Skeletal muscle tissue (tissue), 3 donors: ENCODE measurements at regions not wholly inside any gene's neighbourhood (a gene's known extent, or its start where the extent isn't known, plus 50 kb on each side); places are given as distances from the start of the nearest gene placed in this dataset.
"Not testable (repeated sequence)": the region's sequence is repeated elsewhere in the genome, so short reads cannot be mapped to it uniquely, and the experiment has no call there.

Experiments
- H3K27ac ChIP-seq: one replicate; pipeline ENCODE4 v1.7.0; 2013; ENCODE audit warnings: mild to moderate bottlenecking, low read depth, low read length, inconsistent platforms
- H3K27me3 ChIP-seq, 3 donors: one replicate each; pipeline ENCODE4 v1.7.0; 2013; ENCODE audit warnings: low read length in 3 of 3; ENCODE audit not compliant: control insufficient read depth in 3 of 3, insufficient read depth in 3 of 3
- H3K36me3 ChIP-seq, 3 donors: one replicate each; pipeline ENCODE4 v1.7.0; 2013; ENCODE audit warnings: low read length in 3 of 3; ENCODE audit not compliant: control insufficient read depth in 3 of 3, insufficient read depth in 3 of 3
- H3K4me1 ChIP-seq, 3 donors: one replicate each; pipeline ENCODE4 v1.7.0; 2013; ENCODE audit warnings: low read length in 3 of 3, mild to moderate bottlenecking in 3 of 3; ENCODE audit not compliant: control insufficient read depth in 3 of 3, insufficient read depth in 3 of 3
- H3K4me3 ChIP-seq, 3 donors: one replicate each; pipeline ENCODE4 v1.7.0; 2013; ENCODE audit warnings: low read length in 3 of 3
- H3K9ac ChIP-seq, 3 donors: one replicate each; pipeline ENCODE4 v1.7.0; 2013; ENCODE audit warnings: low read length in 3 of 3, mild to moderate bottlenecking in 3 of 3, moderate library complexity in 2 of 3, low read depth in 1 of 3
- H3K9me3 ChIP-seq, 3 donors: one replicate each; pipeline ENCODE4 v1.7.0; 2013; ENCODE audit warnings: low read length in 3 of 3; ENCODE audit not compliant: control insufficient read depth in 3 of 3
- donor health status: Osteomylitis.

DNA sequence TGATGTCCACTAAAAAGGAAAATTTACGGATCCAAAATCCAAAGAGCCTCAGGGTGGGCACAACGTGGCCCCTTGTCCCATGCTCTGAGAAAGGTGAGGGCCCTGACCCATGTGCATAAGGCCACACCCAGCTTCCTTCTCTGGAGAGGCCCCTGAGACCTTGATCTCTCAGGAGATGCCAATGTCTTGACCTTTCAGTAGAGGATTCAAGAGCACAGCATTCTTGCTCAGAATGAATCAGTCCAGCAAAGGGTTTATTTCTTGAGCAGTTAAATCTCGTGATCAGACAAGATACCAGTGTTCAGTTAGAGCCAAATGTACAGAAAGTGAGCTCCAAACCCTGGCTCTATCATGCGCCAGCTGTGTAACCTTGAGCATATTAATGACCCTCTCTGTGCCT is 115.9 kb upstream of the DAPK1 start:
- Histone ChIP-seq H3K27me3 (no peaks in the 10 kb centered on the region), H3K36me3 (no peaks in the 10 kb centered on the region), H3K27ac (no peak overlapping the region), H3K4me1 (peaks cover 0 to 6% (median 5%) of the 10 kb centered on the region in 3 donors), H3K9me3 (no peaks in the 10 kb centered on the region), H3K4me3 (no peak overlapping the region), H3K9ac (no peak overlapping the region)

DNA sequence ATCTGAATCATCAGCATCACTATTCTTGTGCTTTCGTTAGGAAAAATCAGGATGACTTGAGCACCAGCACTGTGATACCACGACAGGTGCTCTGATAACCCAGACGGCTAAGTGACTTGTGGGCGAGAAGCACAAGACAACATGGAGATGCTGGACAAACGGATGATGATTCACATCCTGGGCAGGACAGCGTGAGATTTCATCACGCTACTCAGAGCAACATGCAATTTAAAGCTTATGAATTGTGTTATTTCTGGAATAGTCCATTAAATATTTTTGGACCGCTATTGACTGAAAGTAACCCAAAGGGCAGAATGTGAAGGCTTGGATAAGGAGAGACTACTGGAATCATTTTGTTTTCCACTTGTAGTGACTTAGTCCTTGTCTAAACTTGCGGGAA is 114.8 kb upstream of the DAPK1 start:
- H3K9ac ChIP-seq = no peak overlapping the region

DNA sequence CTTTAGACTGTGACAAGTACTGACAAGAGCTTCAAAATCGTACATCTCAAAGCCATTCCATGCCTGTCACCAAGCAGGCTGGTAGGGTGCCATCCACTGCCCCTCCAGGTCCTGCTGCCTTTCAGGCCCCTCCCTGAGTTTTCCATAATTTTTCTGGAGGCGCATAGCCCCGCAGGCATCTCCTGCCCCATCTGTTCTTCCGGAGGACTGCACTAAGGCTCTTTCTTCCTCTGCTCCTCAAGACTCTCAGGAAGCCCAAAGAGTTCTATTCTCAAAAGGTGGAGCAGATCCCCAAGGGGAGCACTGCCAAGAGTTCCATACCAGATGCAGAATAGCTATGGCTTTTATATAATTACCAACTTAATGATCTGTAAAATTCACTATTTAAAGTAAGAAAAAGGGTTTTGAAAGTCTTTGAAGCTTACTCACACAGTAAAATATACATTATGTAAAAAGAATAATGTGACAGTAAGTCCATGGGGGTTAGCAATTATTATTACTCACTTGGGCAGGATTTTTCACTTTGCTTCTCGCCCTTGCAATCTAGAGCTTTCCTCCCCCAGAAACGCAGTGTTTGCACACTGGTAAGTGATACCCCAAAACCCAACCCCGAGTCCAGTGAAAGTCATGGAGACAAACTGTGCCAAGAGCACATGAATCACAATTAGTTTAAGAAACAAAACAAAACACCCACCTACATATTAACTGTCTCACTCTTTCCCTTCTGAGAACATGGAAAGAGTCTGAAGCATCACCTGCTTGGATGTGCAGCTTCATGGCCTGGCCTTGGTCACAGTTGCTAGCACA is 114.1 kb upstream of the DAPK1 start:
- no peak overlapping the region for H3K9ac ChIP-seq
- no peaks in the 10 kb centered on the region for H3K36me3 ChIP-seq
- H3K4me3 ChIP-seq = no peak overlapping the region
- H3K27me3 ChIP-seq = peaks cover 0 to 3% (median 0%) of the 10 kb centered on the region in 3 donors
- peaks cover 0 to 6% (median 5%) of the 10 kb centered on the region in 3 donors for H3K4me1 ChIP-seq
- no peak overlapping the region for H3K27ac ChIP-seq
- no peaks in the 10 kb centered on the region for H3K9me3 ChIP-seq

More for the DNA sequence above, 114.8 kb upstream of the DAPK1 start:
- peaks cover 0 to 6% (median 5%) of the 10 kb centered on the region in 3 donors for H3K4me1 ChIP-seq
- no peak overlapping the region for H3K4me3 ChIP-seq
- no peaks in the 10 kb centered on the region for H3K36me3 ChIP-seq
- no peak overlapping the region for H3K27ac ChIP-seq
- H3K9me3 ChIP-seq = no peaks in the 10 kb centered on the region
- H3K27me3 ChIP-seq = peaks cover 0 to 3% (median 0%) of the 10 kb centered on the region in 3 donors

DNA sequence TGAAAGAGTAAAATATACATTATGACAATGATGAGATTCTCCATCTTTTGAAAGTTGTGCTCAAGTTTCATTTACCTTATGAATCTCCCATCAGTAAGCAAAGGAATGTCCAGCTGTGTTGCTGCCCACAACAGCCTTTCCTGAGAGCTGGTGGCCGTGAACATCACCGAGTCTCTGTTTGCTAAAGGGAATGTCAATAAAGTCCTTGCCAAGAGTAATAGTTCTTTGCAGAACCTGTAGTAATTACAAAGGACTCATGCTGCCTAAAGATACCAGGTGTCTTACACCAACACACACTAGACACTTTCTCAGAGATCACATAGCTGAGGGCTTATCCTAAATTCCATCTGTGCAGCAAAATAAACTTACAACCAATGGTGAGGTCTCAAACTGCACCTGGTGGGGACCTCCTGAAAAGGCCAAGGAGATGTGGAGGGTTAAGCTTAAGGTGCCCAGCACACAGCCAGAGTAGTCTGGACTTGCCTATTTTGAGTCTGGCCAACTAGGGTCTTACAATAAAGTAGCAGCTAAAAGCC is 111.1 kb upstream of the DAPK1 start:
- peaks cover 0 to 6% (median 4%) of the 10 kb centered on the region in 3 donors for H3K4me1 ChIP-seq
- H3K9me3 ChIP-seq = no peaks in the 10 kb centered on the region
- no peak overlapping the region for H3K27ac ChIP-seq
- no peak overlapping the region for H3K9ac ChIP-seq
- no peak overlapping the region for H3K4me3 ChIP-seq
- no peaks in the 10 kb centered on the region for H3K36me3 ChIP-seq
- H3K27me3 ChIP-seq = peaks cover 0 to 3% (median 0%) of the 10 kb centered on the region in 3 donors

DNA sequence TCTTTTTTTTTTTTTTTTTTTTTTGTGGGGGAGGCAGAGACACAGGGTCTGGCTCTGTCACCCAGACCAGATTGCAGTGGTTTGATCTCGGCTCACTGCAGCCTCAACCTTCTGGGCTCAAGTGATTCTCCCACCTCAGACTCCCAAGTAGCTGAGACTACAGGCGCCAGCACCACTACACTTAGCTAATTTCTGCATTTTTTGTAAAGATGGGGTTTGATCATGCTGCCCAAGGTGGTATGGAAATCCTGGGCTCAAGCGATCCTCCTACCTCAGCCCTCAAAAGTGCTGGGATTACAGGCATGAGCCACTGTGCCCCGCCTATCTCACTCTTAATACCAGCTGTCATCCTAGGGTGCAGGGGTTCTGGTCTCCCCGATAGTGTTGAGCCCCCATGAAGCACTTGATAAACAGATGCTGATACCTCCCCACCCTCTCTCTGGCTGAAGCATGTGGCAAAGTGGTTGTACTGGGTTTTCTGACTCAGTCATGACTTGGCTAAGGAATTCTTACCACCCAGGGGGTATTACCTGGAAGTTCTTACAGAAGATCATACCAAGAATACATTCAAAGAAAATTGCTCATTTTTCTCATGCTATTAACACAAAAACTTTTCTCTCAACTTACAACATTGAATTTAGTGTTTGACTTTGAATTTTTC is 110.2 kb upstream of the DAPK1 start:
- Histone ChIP-seq H3K27ac (no peak overlapping the region), H3K4me3 (no peak overlapping the region), H3K4me1 (peaks cover 0 to 3% (median 0%) of the 10 kb centered on the region in 3 donors), H3K27me3 (peaks cover 0 to 3% (median 0%) of the 10 kb centered on the region in 3 donors), H3K9me3 (no peaks in the 10 kb centered on the region), H3K36me3 (no peaks in the 10 kb centered on the region), H3K9ac (no peak overlapping the region)

DNA sequence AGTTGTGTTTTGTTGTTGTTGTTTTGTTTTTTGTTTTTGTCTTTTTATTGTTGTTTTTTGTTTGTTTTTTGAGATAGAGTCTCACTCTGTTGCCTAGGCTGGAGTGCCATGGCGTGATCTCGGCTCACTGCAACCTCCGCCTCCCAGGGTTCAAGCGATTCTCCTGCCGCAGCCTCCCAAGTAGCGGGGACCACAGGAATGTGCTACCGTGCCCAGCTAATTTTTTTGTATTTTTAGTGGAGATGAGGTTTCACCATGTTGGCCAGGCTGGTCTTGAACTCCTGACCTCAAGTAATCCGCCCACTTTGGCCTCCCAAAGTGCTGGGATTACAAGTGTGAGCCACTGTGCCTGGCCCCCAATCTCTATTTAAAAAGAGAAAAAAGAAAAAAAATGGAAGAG is 109.0 kb upstream of the DAPK1 start:
- H3K4me3 ChIP-seq, H3K27ac ChIP-seq, H3K27me3 ChIP-seq, H3K9ac ChIP-seq, H3K9me3 ChIP-seq, H3K36me3 ChIP-seq, H3K4me1 ChIP-seq: not testable (repeated sequence)

DNA sequence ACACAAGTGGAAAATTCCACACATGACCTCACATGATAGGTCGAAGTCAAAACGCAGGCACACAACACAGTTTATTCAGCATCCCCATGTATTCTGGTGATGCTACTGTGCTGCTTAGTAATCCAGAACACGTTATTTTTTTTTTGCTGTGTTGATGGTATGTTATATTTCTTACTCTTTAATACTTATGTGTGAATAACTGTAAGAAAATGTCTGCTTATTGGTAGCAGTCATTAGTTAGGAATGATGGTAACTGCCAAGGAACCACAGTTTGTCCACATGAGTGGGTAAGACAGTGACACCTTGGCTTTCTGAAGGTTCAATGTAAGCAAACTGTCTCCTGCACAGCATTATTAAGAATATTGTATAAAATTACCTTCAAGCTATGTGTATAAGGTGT is 107.7 kb upstream of the DAPK1 start:
- H3K27me3 ChIP-seq = peaks cover 0 to 3% (median 0%) of the 10 kb centered on the region in 3 donors
- H3K36me3 ChIP-seq = no peaks in the 10 kb centered on the region
- no peaks in the 10 kb centered on the region for H3K4me1 ChIP-seq
- H3K9ac ChIP-seq = no peak overlapping the region
- H3K27ac ChIP-seq = no peak overlapping the region
- H3K4me3 ChIP-seq = no peak overlapping the region
- peaks cover 0 to 2% (median 0%) of the 10 kb centered on the region in 3 donors for H3K9me3 ChIP-seq

DNA sequence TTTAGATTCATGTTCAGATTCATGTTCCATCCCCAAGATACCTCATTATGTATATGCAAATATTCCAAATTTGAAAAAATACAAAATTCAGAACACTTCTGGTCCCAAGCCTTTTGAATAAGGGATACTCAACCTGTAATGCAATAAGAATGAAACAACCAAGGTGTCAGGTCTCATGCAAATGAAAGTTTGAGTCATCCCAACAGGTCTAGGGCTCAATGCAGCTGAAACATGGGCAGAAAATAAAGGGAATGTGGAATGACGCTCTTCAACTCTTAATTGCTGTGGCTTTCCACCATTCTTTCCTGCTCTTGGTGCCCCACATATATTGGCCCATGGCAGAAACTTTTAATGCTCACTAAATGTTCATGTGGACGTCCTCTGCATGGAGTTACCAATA is 107.3 kb upstream of the DAPK1 start:
- H3K27ac ChIP-seq = no peak overlapping the region
- H3K9ac ChIP-seq = no peak overlapping the region
- H3K27me3 ChIP-seq = peaks cover 0 to 3% (median 0%) of the 10 kb centered on the region in 3 donors
- H3K36me3 ChIP-seq = no peaks in the 10 kb centered on the region
- H3K4me3 ChIP-seq = no peak overlapping the region
- peaks cover 0 to 2% (median 0%) of the 10 kb centered on the region in 3 donors for H3K9me3 ChIP-seq
- H3K4me1 ChIP-seq = no peaks in the 10 kb centered on the region

DNA sequence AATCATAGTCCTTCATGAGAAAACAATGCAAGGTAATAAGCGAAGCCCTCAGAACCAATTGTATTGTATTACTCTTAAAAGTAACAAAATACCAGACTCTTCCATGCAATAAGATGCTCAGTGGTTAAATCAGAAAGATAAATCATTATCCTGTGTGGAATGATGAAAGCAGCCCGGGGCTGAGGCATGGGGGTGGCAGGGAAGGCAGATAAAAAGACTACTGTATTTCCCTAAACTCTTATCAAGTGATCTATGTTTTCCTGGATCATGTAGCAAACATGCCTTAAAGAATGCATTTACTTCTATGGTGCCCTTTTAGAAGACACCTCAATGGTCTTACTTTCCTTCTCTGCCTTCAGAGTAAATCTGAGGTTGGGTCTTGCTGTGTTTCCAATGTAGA is 105.6 kb upstream of the DAPK1 start:
- H3K4me3 ChIP-seq = no peak overlapping the region
- H3K36me3 ChIP-seq = no peaks in the 10 kb centered on the region
- no peaks in the 10 kb centered on the region for H3K4me1 ChIP-seq
- H3K27me3 ChIP-seq = peaks cover 0 to 3% (median 0%) of the 10 kb centered on the region in 3 donors
- H3K9ac ChIP-seq = no peak overlapping the region
- peaks cover 0 to 2% (median 0%) of the 10 kb centered on the region in 3 donors for H3K9me3 ChIP-seq
- H3K27ac ChIP-seq = no peak overlapping the region

DNA sequence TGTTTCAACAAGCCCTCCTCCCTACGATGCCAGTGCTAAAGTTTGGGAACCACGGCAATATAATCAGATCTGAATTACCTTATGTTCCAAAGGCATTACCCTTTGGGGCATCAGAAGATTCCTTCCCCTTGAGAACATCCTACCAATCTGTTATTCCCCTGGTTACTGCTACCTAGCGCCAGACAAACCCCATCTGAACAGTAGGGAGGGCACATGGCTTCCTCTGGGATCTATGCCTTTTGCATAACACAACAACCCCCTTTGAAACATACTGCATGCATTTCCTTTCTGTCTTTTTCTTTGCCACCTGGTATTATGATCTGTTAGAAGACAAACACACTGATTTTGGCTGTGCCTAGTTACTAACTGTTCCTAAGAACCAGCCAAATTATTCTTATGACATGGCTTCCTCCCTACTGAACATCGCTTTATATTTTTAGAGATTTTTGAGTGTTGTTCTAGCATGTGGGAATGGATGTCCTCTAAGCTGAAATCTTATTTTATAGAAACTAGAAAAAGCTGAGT is 103.9 kb upstream of the DAPK1 start:
- Histone ChIP-seq H3K9ac (no peak overlapping the region), H3K27me3 (no peaks in the 10 kb centered on the region), H3K4me3 (no peak overlapping the region), H3K27ac (no peak overlapping the region), H3K36me3 (no peaks in the 10 kb centered on the region), H3K4me1 (no peaks in the 10 kb centered on the region), H3K9me3 (peaks cover 0 to 2% (median 0%) of the 10 kb centered on the region in 3 donors)
